K562 (cell line): ENCODE measurements at regions not wholly inside any gene's neighbourhood (a gene's known extent, or its start where the extent isn't known, plus 50 kb on each side); places are given as distances from the start of the nearest gene placed in this dataset.

Experiments used
- ATF1 ChIP-seq, 2 experiments: fragments of 450-650 bp in 1 of 2; IDR thresholded peaks; 2 replicates each; pipeline ENCODE4 v1.6.1; 2016; ENCODE audit warnings: missing compliant biosample characterization in 1 of 2, missing genetic modification characterization in 1 of 2
- BRD9 ChIP-seq: fragments of 450-650 bp; IDR thresholded peaks from 2 replicates; pipeline ENCODE4 v1.6.1; 2018; ENCODE audit warnings: low read depth; ENCODE audit not compliant: partially characterized antibody
- CBFB ChIP-seq: sonication (generic); formaldehyde crosslinking; IDR thresholded peaks from 2 replicates; pipeline ENCODE4 v1.4.0; 2020; ENCODE audit warnings: mild to moderate bottlenecking, missing genetic modification reagents
- CC2D1A ChIP-seq: fragments of 450-650 bp; IDR thresholded peaks from 2 replicates; pipeline ENCODE4 v1.6.1; 2017; ENCODE audit warnings: mild to moderate bottlenecking
- DACH1 ChIP-seq: fragments of 450-650 bp; IDR thresholded peaks from 2 replicates; pipeline ENCODE4 v1.6.1; 2018; ENCODE audit not compliant: partially characterized antibody
- DMBX1 ChIP-seq: fragments of 250-450 bp; sonication (Bioruptor Pico); IDR thresholded peaks from 2 replicates; pipeline ENCODE4 v1.8.0; 2022; ENCODE audit warnings: inconsistent platforms, mild to moderate bottlenecking, moderate library complexity, borderline replicate concordance
- E2F3 ChIP-seq: fragments of 250-450 bp; sonication (Bioruptor Pico); IDR thresholded peaks from 2 replicates; pipeline ENCODE4 v1.4.0; 2020; ENCODE audit warnings: mild to moderate bottlenecking
- E2F5 ChIP-seq: sonication (generic); formaldehyde crosslinking; IDR thresholded peaks from 2 replicates; pipeline ENCODE4 v1.8.0; 2022; ENCODE audit warnings: mild to moderate bottlenecking, missing genetic modification reagents
- EHMT2 ChIP-seq: fragments of 450-650 bp; IDR thresholded peaks from 2 replicates; pipeline ENCODE4 v1.6.1; 2018; ENCODE audit warnings: antibody characterized with exemption
- ETS2 ChIP-seq: IDR thresholded peaks from 2 replicates; pipeline ENCODE4 v1.6.1; 2016; ENCODE audit warnings: borderline replicate concordance, missing genetic modification characterization, mild to moderate bottlenecking, moderate library complexity, missing compliant biosample characterization; ENCODE audit not compliant: poor library complexity, severe bottlenecking
- GABPB2 ChIP-seq: fragments of 250-450 bp; sonication (Bioruptor Pico); conservative IDR thresholded peaks from 2 replicates; pipeline ENCODE4 v1.5.1; 2021; ENCODE audit warnings: mild to moderate bottlenecking
- HNRNPL ChIP-seq: fragments of 200-400 bp; formaldehyde crosslinking; IDR thresholded peaks from 2 replicates; pipeline ENCODE4 v1.6.1; 2017; ENCODE audit warnings: low read depth, mild to moderate bottlenecking, low read length
- HNRNPLL ChIP-seq: fragments of 200-400 bp; formaldehyde crosslinking; IDR thresholded peaks from 2 replicates; pipeline ENCODE4 v1.6.1; 2017; ENCODE audit warnings: low read length, low read depth, mild to moderate bottlenecking; ENCODE audit not compliant: poor library complexity, severe bottlenecking
- KAT8 ChIP-seq: fragments of 450-650 bp; IDR thresholded peaks from 2 replicates; pipeline ENCODE4 v1.6.1; 2016; ENCODE audit warnings: low read depth, mild to moderate bottlenecking
- MCM5 ChIP-seq: fragments of 450-650 bp; IDR thresholded peaks from 2 replicates; pipeline ENCODE4 v1.6.1; 2016; ENCODE audit warnings: low read depth
- NCOA2 ChIP-seq, 2 experiments: fragments of 450-650 bp; IDR thresholded peaks; 2 replicates each; pipeline ENCODE4 v1.6.1; 2018; ENCODE audit warnings: mild to moderate bottlenecking in 2 of 2, moderate library complexity in 1 of 2; ENCODE audit not compliant: partially characterized antibody in 2 of 2
- SMARCB1 ChIP-seq: IDR thresholded peaks from 2 replicates; pipeline ENCODE4 v1.6.1; 2011; ENCODE audit warnings: improper control_type of control experiment, low read depth; ENCODE audit not compliant: insufficient read length
- SRF ChIP-seq, 2 experiments: fragments of 250-450, 450-650 bp in 1 of 2; sonication (Bioruptor Pico) in 1 of 2; sonication (generic) in 1 of 2; formaldehyde crosslinking; IDR thresholded peaks; 2 replicates each; pipeline versions ENCODE4 v1.5.0 to v1.5.1; 2020 to 2022; ENCODE audit warnings: mild to moderate bottlenecking in 1 of 2, missing genetic modification reagents in 1 of 2
- STAT5A ChIP-seq: IDR thresholded peaks from 2 replicates; pipeline ENCODE4 v1.6.1; 2012; ENCODE audit warnings: low read length, inconsistent platforms, borderline replicate concordance
- STAT5B ChIP-seq: fragments of 250-450 bp; sonication (Bioruptor Pico); IDR thresholded peaks from 2 replicates; pipeline ENCODE4 v1.8.0; 2021; ENCODE audit warnings: mild to moderate bottlenecking, inconsistent platforms
- XRCC5 ChIP-seq: fragments of 200-400 bp; formaldehyde crosslinking; IDR thresholded peaks from 2 replicates; pipeline ENCODE4 v1.6.1; 2017; ENCODE audit warnings: low read depth, mild to moderate bottlenecking, low read length
- ZBTB33 ChIP-seq: sonication (generic); formaldehyde crosslinking; IDR thresholded peaks from 2 replicates; pipeline ENCODE4 v1.8.1; 2023; ENCODE audit warnings: mild to moderate bottlenecking, missing genetic modification reagents
- ZC3H4 ChIP-seq: sonication (generic); formaldehyde crosslinking; IDR thresholded peaks from 2 replicates; pipeline ENCODE4 v1.9.0; 2021; ENCODE audit warnings: missing genetic modification reagents, borderline replicate concordance
- ZNF217 ChIP-seq: sonication (generic); formaldehyde crosslinking; IDR thresholded peaks from 2 replicates; pipeline ENCODE4 v1.8.0; 2022; ENCODE audit warnings: mild to moderate bottlenecking, missing genetic modification reagents
- ZNF589 ChIP-seq: fragments of 200-800 bp; sonication (Bioruptor generic); IDR thresholded peaks from 2 replicates; pipeline ENCODE4 v1.6.1; 2016; ENCODE audit warnings: low read depth, missing genetic modification characterization, missing compliant biosample characterization
- ZNF830 ChIP-seq: fragments of 250-450 bp; sonication (Bioruptor Pico); IDR thresholded peaks from 2 replicates; pipeline ENCODE4 v1.5.0; 2021; ENCODE audit warnings: mild to moderate bottlenecking
- TF ChIP-seq, protein P1 (sequence below): sonication (generic); formaldehyde crosslinking; IDR thresholded peaks from 2 replicates; pipeline ENCODE4 v1.8.0; 2022; ENCODE audit warnings: missing genetic modification reagents, mild to moderate bottlenecking, moderate library complexity, borderline replicate concordance

DNA sequence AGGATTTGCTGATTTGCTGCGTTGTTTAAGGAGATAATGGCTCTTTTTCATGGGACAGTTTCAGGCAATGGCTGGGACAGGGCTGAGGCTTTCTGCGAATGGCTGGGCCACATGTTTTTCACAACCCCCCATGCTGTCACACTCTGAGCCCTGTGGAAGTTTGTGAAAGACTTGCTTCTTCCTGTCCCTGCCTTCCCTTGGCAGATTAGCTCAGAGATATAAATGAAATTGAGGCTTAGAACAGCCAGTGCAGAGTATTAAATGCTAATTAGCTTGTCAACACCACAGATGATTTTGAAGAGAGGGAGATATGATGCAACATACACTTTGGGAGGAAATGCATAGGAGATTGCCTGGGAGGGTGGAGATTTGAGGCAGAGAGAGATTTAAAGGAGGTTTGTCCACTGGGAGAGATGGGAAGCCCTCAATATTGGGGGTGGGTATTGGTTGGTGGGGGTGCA is 232.0 kb downstream of the SH2D4B start (continued):
- TF ChIP-seq DMBX1 (CRISPR knock-in tag) (peak; percentile 92), ZBTB33 (CRISPR knock-in tag) (peak; percentile 62), ZNF830 (CRISPR knock-in tag) (no peak), ZNF589 (CRISPR knock-in tag) (peak; percentile 69; the same call in 1 of the 2 replicates), DACH1 (peak; percentile 48), E2F5 (CRISPR knock-in tag) (no peak), HNRNPL (no peak), XRCC5 (no peak), BRD9 (peak; percentile 65), STAT5A (no peak), NCOA2 (IDR thresholded peaks at IDR 0.05; ENCODE audit: partially characterized antibody in 2 of 2) (no peak), ZC3H4 (no peak), CC2D1A (peak; percentile 48; the same call in 1 of the 2 replicates), E2F3 (CRISPR knock-in tag) (no peak), EHMT2 (peak; percentile 52; the same call in 1 of the 2 replicates), ATF1 (CRISPR knock-in tag; IDR thresholded peaks at IDR 0.05) (no peak), ATF1 (tag; IDR thresholded peaks at IDR 0.05) (peak; percentile 38), CBFB (CRISPR knock-in tag) (no peak), SRF (CRISPR knock-in tag; IDR thresholded peaks at IDR 0.05) (0 out of 4 replicates have a peak, but pooled peaks of 1 of the 2 experiments have one; percentile 20), KAT8 (no peak), STAT5B (CRISPR knock-in tag) (no peak), MCM5 (no peak), SMARCB1 (no peak), GABPB2 (CRISPR knock-in tag) (no peak), HNRNPLL (no peak), ZNF217 (CRISPR knock-in tag) (peak; percentile 51; the same call in 1 of the 2 replicates), ETS2 (no peak)
- TF ChIP-seq, protein P1, sequence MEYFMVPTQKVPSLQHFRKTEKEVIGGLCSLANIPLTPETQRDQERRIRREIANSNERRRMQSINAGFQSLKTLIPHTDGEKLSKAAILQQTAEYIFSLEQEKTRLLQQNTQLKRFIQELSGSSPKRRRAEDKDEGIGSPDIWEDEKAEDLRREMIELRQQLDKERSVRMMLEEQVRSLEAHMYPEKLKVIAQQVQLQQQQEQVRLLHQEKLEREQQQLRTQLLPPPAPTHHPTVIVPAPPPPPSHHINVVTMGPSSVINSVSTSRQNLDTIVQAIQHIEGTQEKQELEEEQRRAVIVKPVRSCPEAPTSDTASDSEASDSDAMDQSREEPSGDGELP (CRISPR knock-in tag): no peak
